Esophagus squamous epithelium (tissue), 5 donors: ENCODE measurements at regions not wholly inside any gene's neighbourhood (a gene's known extent, or its start where the extent isn't known, plus 50 kb on each side); places are given as distances from the start of the nearest gene placed in this dataset.

Experiments
- DNase-seq: peaks from one replicate; lab custom pipeline; 2025; lab: John Stamatoyannopoulos, UW
- H3K27ac ChIP-seq, 4 donors: fragments of 200-600 bp; sonication (generic); one replicate each; pipeline ENCODE4 v1.5.1; 2016 to 2019; ENCODE audit warnings: mild to moderate bottlenecking in 1 of 4
- H3K27me3 ChIP-seq, 4 donors: fragments of 200-600 bp; sonication (generic); 1 replicate in 3 of 4; 2 replicates in 1 of 4; pipeline versions ENCODE4 v1.5.1 to v1.6.0; 2017 to 2021; ENCODE audit warnings: antibody characterized with exemption in 1 of 4
- H3K36me3 ChIP-seq, 3 donors: fragments of 200-600 bp; sonication (generic); one replicate each; pipeline ENCODE4 v1.5.1; 2016 to 2019
- H3K4me1 ChIP-seq, 3 donors: fragments of 200-600 bp; sonication (generic); one replicate each; pipeline ENCODE4 v1.5.1; 2017 to 2019
- H3K4me3 ChIP-seq, 4 donors: fragments of 200-600 bp; sonication (generic); 1 replicate in 3 of 4; 2 replicates in 1 of 4; pipeline ENCODE4 v1.5.1; 2016 to 2019; ENCODE audit warnings: mild to moderate bottlenecking in 2 of 4, moderate library complexity in 1 of 4
- H3K9me3 ChIP-seq, 3 donors: fragments of 200-600 bp; sonication (generic); one replicate each; pipeline ENCODE4 v1.5.1; 2016 to 2019
- POLR2A ChIP-seq, 4 donors: fragments of 450-650 bp; IDR thresholded peaks; one replicate each; pipeline ENCODE4 v1.6.1; 2017; ENCODE audit warnings: antibody characterized with exemption in 4 of 4, mild to moderate bottlenecking in 4 of 4, moderate library complexity in 3 of 4
- WGBS, 2 donors: methylation state at CpG; one replicate each; pipeline ENCODE4 v1.1.5; 2018; 5-methylcytosine and 5-hydroxymethylcytosine counted together
- intact Hi-C: fragments of 100-400 bp; cut with DNase I; formaldehyde crosslinking; loops from one replicate; pipeline ENCODE4 v1.15.0; 2022
- TF ChIP-seq, protein P1 (sequence below), 6 experiments: fragments of 450-650 bp in 4 of 6; fragments of 200-600 bp in 2 of 6; sonication (generic) in 2 of 6; IDR thresholded peaks; one replicate each; pipeline ENCODE4 v1.5.1; 2016 to 2019; ENCODE audit warnings: antibody characterized with exemption in 6 of 6, mild to moderate bottlenecking in 4 of 6, moderate library complexity in 4 of 6
- donor health status: DM: yes; HTN: yes; CAD: no.

GRCh38 chr22:26860301-26860700, 202.9 kb downstream of the MIAT start:
- intact Hi-C loops, result no loop called here
- H3K36me3 ChIP-seq, result no peaks in the 10 kb centered on the region
- no peak overlapping the region for H3K4me3 ChIP-seq
- no peak for DNase-seq
- H3K27me3 ChIP-seq, result no peaks in the 10 kb centered on the region
- no peak overlapping the region for H3K27ac ChIP-seq
- no peaks in the 10 kb centered on the region for H3K9me3 ChIP-seq
- WGBS, 2 donors, result 87 to 92% methylated on average over 6 to 9 of the region's 9 CpGs
- no peaks in the 10 kb centered on the region for H3K4me1 ChIP-seq
- TF ChIP-seq, protein P1, sequence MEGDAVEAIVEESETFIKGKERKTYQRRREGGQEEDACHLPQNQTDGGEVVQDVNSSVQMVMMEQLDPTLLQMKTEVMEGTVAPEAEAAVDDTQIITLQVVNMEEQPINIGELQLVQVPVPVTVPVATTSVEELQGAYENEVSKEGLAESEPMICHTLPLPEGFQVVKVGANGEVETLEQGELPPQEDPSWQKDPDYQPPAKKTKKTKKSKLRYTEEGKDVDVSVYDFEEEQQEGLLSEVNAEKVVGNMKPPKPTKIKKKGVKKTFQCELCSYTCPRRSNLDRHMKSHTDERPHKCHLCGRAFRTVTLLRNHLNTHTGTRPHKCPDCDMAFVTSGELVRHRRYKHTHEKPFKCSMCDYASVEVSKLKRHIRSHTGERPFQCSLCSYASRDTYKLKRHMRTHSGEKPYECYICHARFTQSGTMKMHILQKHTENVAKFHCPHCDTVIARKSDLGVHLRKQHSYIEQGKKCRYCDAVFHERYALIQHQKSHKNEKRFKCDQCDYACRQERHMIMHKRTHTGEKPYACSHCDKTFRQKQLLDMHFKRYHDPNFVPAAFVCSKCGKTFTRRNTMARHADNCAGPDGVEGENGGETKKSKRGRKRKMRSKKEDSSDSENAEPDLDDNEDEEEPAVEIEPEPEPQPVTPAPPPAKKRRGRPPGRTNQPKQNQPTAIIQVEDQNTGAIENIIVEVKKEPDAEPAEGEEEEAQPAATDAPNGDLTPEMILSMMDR (IDR thresholded peaks at IDR 0.05), result no peak
- no peak for TF ChIP-seq POLR2A (IDR thresholded peaks at IDR 0.05)

DNA sequence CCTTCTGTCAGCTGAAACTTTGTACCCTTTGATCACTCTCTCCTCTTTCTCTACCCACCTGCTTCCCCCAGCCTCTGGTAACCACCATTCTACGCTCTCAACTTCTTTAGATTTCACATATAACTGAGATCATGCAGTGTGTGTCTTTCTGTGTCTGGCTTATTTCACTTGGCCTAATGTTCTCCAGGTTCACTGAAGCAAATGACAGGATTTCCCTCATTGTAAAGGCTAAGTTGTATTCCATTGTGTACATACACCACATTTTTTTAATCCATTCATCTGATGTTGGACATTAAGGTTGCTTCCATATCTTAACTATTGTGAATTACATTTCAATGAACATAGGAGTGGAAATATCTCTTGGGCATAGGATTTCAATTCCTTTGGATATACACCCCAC, 207.6 kb downstream of the MIAT start:
- intact Hi-C loops, result no loop called here
- WGBS, 2 donors, result 89 to 95% methylated on average over 1 of the region's 1 CpG
- H3K9me3 ChIP-seq, result no peaks in the 10 kb centered on the region
- H3K4me1 ChIP-seq, result no peaks in the 10 kb centered on the region
- DNase-seq, result no peak
- TF ChIP-seq, protein P1 (IDR thresholded peaks at IDR 0.05), result no peak
- TF ChIP-seq POLR2A (IDR thresholded peaks at IDR 0.05), result no peak
- H3K27me3 ChIP-seq, result no peaks in the 10 kb centered on the region
- no peak overlapping the region for H3K27ac ChIP-seq
- no peak overlapping the region for H3K4me3 ChIP-seq
- H3K36me3 ChIP-seq, result no peaks in the 10 kb centered on the region

DNA sequence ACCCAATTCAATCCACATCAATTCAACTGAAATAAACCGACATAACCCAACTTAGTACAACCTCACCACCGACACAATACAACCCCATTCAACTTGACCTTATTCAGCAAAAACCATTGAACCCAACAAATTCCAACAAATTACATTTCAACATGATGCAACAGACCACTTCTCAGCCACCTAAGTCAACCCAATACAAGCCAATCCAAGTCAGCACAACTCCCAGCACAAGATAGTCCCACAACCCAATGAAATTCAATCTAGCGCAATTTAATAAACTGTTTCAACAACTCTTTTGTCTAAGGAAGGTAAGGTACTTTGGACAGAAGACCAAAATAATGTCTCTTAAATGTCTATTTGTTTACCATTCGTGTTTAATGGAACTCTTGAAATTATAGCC, 226.0 kb downstream of the MIAT start:
- H3K27ac ChIP-seq, result no peak overlapping the region
- H3K36me3 ChIP-seq, result no peaks in the 10 kb centered on the region
- WGBS, 2 donors, result 83 to 85% methylated on average over 4 of the region's 4 CpGs
- TF ChIP-seq POLR2A (IDR thresholded peaks at IDR 0.05), result no peak
- TF ChIP-seq, protein P1 (IDR thresholded peaks at IDR 0.05), result no peak
- H3K9me3 ChIP-seq, result no peaks in the 10 kb centered on the region
- H3K27me3 ChIP-seq, result no peaks in the 10 kb centered on the region
- DNase-seq, result no peak
- no peaks in the 10 kb centered on the region for H3K4me1 ChIP-seq
- no peak overlapping the region for H3K4me3 ChIP-seq
- intact Hi-C loops, result no loop called here

- H3K36me3 ChIP-seq, result no peaks in the 10 kb centered on the region
- H3K9me3 ChIP-seq, result no peaks in the 10 kb centered on the region
- H3K4me3 ChIP-seq, result no peak overlapping the region
- no peak overlapping the region for H3K27ac ChIP-seq
- DNase-seq, result no peak
- 73% methylated on average over 2 to 5 of the region's 7 CpGs for WGBS, 2 donors
- no peaks in the 10 kb centered on the region for H3K27me3 ChIP-seq
- TF ChIP-seq, protein P1 (IDR thresholded peaks at IDR 0.05), result no peak
- no peak for TF ChIP-seq POLR2A (IDR thresholded peaks at IDR 0.05)
- H3K4me1 ChIP-seq, result no peaks in the 10 kb centered on the region
- intact Hi-C loops, result no loop called here
These were observed 227.5 kb downstream of the MIAT start for GRCh38 chr22:26884921-26885320.

DNA sequence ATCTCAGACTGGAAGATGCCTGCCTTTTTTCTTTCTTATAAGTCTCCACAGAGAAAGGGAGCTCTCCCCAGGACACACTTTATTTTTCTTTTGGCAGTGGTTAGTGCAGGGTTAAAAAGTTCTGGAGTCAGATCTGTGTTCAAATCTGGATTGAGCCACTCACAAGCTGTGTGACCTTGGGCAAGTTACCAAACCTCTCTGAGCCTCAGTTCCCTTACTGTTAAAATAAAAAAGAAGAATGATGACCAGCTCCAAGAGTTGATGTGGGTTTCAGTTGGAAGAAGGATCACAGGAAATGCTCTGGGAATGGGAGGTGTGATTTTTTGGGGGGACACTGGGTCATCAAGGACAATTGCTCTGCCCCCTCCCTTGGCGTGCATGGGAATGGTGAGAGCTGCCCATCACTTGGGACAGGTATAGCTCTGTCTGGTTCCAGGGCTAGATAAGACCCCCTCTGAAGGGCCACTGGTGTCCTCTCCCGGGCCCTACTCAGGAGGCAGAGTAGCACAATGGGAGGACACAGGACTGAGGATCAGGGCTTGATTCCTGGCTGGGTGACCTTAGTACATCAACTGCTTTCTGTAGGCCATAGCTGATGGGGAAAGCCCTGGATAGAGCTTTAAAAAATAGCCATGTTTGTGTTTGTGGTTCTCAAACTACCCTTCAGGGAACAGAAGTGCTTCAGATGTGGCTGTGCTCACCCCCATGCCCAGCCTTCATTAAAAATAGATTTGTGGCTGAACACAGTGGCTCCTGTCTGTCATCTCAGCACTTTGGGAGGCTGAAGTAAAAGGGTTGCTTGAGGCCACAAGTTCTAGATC, 228.3 kb downstream of the MIAT start:
- Histone ChIP-seq H3K27ac (no peak overlapping the region), H3K27me3 (no peaks in the 10 kb centered on the region), H3K4me3 (no peak overlapping the region), H3K36me3 (no peaks in the 10 kb centered on the region), H3K4me1 (no peaks in the 10 kb centered on the region), H3K9me3 (no peaks in the 10 kb centered on the region)
- intact Hi-C loops, result no loop called here
- WGBS, 2 donors, result 50% methylated on average over 2 of the region's 2 CpGs; no CpG with 5 or more reads in 1 of the 2 donors
- no peak for DNase-seq
- TF ChIP-seq, protein P1 (IDR thresholded peaks at IDR 0.05), result no peak
- TF ChIP-seq POLR2A (IDR thresholded peaks at IDR 0.05), result no peak
